Progenitor cell of endocrine pancreas (in vitro differentiated cells): ENCODE measurements at regions not wholly inside any gene's neighbourhood (a gene's known extent, or its start where the extent isn't known, plus 50 kb on each side); places are given as distances from the start of the nearest gene placed in this dataset.

Experiments used
- DNase-seq: peaks from one replicate; pipeline ENCODE4 v3.0.0; 2021; ENCODE audit warnings: low spot score; ENCODE audit not compliant: unreplicated experiment
- H3K27ac Mint-ChIP-seq: 2 replicates; pipeline ENCODE4 v1.8.0; 2021; ENCODE audit warnings: mild to moderate bottlenecking, moderate library complexity, mixed read lengths
- H3K27me3 Mint-ChIP-seq: 2 replicates; pipeline ENCODE4 v1.8.0; 2021; ENCODE audit warnings: mixed read lengths
- H3K36me3 Mint-ChIP-seq: 2 replicates; pipeline ENCODE4 v1.8.0; 2022; ENCODE audit warnings: mixed read lengths; ENCODE audit not compliant: insufficient read depth
- H3K4me1 Mint-ChIP-seq: 2 replicates; pipeline ENCODE4 v1.8.0; 2021; ENCODE audit warnings: low read depth, mixed read lengths
- H3K4me3 Mint-ChIP-seq: 2 replicates; pipeline ENCODE4 v1.8.0; 2021; ENCODE audit warnings: low read depth, mild to moderate bottlenecking, moderate library complexity, mixed read lengths
- H3K9me3 Mint-ChIP-seq: 2 replicates; pipeline ENCODE4 v1.8.0; 2021; ENCODE audit warnings: low read depth, mixed read lengths
- TF ChIP-seq, protein P1 (sequence below): fragments of 200-600 bp; sonication (generic); IDR thresholded peaks from one replicate; pipeline ENCODE4 v1.5.0; 2021; ENCODE audit warnings: antibody characterized with exemption, mild to moderate bottlenecking; ENCODE audit not compliant: unreplicated experiment

DNA sequence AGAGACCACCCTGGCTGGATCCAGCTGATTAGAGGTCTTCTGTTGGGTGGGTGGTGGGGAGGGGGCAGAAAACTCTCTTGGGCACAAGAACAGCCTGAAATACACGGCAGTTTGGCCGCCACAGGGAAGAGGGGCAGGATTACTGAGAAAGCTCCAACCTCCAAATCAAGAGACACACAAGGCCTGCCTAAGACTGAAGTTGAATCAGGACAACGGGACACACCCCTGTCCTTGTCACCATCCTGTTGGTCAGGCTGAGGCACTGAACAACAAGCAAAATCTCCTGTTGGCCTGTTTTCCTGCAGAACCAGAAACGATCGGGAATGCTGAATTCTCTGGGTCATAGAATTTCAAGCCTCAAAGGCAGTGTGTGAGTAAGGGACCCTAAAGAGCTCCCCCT lies 247.8 kb downstream of the FAM43A start:
- no peak for DNase-seq
- TF ChIP-seq, protein P1, sequence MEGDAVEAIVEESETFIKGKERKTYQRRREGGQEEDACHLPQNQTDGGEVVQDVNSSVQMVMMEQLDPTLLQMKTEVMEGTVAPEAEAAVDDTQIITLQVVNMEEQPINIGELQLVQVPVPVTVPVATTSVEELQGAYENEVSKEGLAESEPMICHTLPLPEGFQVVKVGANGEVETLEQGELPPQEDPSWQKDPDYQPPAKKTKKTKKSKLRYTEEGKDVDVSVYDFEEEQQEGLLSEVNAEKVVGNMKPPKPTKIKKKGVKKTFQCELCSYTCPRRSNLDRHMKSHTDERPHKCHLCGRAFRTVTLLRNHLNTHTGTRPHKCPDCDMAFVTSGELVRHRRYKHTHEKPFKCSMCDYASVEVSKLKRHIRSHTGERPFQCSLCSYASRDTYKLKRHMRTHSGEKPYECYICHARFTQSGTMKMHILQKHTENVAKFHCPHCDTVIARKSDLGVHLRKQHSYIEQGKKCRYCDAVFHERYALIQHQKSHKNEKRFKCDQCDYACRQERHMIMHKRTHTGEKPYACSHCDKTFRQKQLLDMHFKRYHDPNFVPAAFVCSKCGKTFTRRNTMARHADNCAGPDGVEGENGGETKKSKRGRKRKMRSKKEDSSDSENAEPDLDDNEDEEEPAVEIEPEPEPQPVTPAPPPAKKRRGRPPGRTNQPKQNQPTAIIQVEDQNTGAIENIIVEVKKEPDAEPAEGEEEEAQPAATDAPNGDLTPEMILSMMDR, result no peak
- Mint-ChIP-seq H3K4me3 (no peak overlapping the region), H3K9me3 (no peaks in the 10 kb centered on the region), H3K4me1 (peaks cover 2% of the 10 kb centered on the region), H3K36me3 (no peaks in the 10 kb centered on the region), H3K27me3 (peaks cover 6% of the 10 kb centered on the region), H3K27ac (no peak overlapping the region)

DNA sequence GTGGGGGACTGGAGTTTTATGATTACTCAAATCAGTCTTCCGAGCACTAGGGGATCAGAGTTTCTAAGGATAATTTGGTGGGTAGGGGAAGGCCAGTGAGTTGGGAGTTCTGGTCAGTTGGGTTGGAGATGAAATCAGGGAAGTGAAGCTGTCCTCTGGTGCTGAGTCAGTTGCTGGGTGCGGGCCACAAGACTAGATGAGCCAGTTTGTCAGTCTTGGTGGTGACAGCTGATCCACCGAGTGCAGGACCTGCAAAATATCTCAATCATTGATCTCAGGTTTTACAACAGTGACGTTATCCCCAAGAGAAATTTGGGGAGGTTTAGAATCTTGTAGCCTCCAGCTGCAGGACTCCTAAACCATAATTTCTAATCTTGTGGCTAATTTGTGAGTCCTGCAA lies 249.4 kb downstream of the FAM43A start:
- H3K36me3 Mint-ChIP-seq, result no peaks in the 10 kb centered on the region
- no peak overlapping the region for H3K4me3 Mint-ChIP-seq
- no peak for DNase-seq
- TF ChIP-seq, protein P1, result no peak
- no peaks in the 10 kb centered on the region for H3K9me3 Mint-ChIP-seq
- peaks cover 2% of the 10 kb centered on the region for H3K4me1 Mint-ChIP-seq
- H3K27me3 Mint-ChIP-seq, result peaks cover 12% of the 10 kb centered on the region
- no peak overlapping the region for H3K27ac Mint-ChIP-seq

DNA sequence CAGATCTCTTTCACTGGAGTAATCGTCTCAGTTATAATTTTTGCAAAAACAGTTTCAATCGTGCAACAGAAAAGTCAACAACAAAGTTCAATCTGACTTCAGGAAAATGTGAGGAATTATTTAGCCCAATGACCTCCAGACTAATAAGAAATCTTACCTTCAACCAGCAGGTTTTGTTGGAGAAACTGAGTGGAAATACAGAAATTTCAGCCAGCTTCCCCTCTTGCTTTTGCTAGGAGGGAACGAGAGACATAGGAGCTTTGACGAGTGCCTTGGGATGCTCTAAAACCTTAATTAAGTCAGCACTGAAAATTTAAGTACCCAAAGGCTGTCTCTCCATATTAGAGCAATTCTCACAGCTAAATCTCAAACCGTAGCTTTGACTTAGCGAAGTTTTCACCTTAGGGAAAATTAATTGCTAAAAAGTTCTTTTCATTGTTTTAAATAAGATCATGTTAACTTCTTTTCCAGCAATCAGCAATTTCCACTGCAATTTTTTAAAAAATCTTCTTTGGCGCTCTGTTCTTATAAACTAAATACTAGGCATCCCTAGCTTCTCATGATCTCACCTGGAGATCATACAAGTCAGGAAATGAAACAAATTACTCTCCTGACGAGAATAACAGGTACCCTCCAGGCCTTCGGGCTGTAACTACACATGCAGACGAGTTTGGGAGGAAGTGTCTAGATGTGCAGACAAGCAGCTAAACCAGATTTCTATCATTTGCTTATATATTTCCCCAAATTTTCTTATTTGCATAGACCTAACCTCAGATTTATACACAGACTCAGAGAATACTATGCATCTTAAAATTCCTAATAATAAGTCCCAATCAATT lies 250.2 kb downstream of the FAM43A start:
- TF ChIP-seq, protein P1, result no peak
- Mint-ChIP-seq H3K9me3 (no peaks in the 10 kb centered on the region), H3K27ac (no peak overlapping the region)

DNA sequence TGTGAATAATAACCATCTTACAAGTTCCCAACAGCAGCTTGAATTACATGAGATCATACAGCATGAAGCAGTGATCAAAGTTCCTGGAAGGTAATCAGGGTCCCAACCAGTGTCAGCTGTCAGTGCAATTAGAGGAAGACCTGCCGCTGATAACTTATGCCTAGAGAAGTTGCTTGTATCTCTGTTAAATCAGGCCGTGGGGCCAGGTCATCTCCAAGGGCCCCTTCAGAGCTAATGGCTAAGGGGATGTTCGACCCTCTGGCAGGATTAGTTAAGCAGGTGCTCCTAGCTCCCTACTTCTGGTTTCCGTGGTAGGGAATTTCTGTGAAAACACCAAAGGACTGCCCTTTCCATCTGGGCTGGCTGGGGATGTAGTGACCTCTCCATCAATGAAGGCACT lies 251.0 kb downstream of the FAM43A start:
- TF ChIP-seq, protein P1, result no peak
- no peaks in the 10 kb centered on the region for H3K36me3 Mint-ChIP-seq
- no peaks in the 10 kb centered on the region for H3K4me1 Mint-ChIP-seq
- no peak overlapping the region for H3K4me3 Mint-ChIP-seq
- H3K27me3 Mint-ChIP-seq, result peaks cover 16% of the 10 kb centered on the region
- no peak for DNase-seq
- no peaks in the 10 kb centered on the region for H3K9me3 Mint-ChIP-seq
- no peak overlapping the region for H3K27ac Mint-ChIP-seq

More for the DNA sequence above, 250.2 kb downstream of the FAM43A start:
- no peak overlapping the region for H3K4me3 Mint-ChIP-seq
- DNase-seq, result no peak
- H3K27me3 Mint-ChIP-seq, result peaks cover 14% of the 10 kb centered on the region
- no peaks in the 10 kb centered on the region for H3K36me3 Mint-ChIP-seq
- no peaks in the 10 kb centered on the region for H3K4me1 Mint-ChIP-seq

DNA sequence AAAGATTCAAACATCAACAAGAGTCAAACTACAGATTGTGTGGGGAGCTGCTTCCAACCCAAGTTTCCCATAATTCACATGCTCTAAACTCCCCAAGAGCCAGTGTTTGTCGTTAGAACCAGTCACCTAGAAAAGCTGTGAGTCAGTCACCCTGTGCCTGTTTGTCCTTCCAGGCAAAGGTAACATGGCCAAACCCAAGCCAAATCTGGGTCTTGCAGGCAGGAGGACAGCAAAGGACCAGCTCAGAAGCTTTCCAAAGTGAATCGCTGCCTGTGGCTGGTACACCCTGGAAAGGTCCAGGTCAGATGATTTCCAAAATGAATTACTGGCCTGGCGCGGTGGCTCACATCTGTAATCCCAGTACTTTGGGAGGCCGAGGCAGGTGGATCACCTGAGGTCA lies 251.5 kb downstream of the FAM43A start:
- H3K27ac Mint-ChIP-seq, result no peak overlapping the region
- H3K36me3 Mint-ChIP-seq, result no peaks in the 10 kb centered on the region
- no peaks in the 10 kb centered on the region for H3K9me3 Mint-ChIP-seq
- TF ChIP-seq, protein P1, result no peak
- DNase-seq, result no peak
- H3K4me3 Mint-ChIP-seq, result no peak overlapping the region
- H3K27me3 Mint-ChIP-seq, result peaks cover 16% of the 10 kb centered on the region
- H3K4me1 Mint-ChIP-seq, result no peaks in the 10 kb centered on the region
